HCT116 (cell line): ENCODE measurements at regions not wholly inside any gene's neighbourhood (a gene's known extent, or its start where the extent isn't known, plus 50 kb on each side); places are given as distances from the start of the nearest gene placed in this dataset.

ENCODE experiments used
- ATAC-seq: fragments of 200-7000 bp; cut with Tn5 transposase; 2 replicates; pipeline ENCODE4 v1.9.1; 2020; ENCODE audit warnings: mild to moderate bottlenecking, moderate library complexity
- BruUV-seq: library from RNA; stranded (reverse); fragments of 400-500 nt; replicated peaks from 2 replicates; lab custom pipeline; 2021; lab: Mats Ljungman, UMichigan
- CTCF ChIA-PET: fragments of 300-600 bp; sonication (Branson Sonifier 250); formaldehyde crosslinking; loops from one replicate; lab custom pipeline; 2021; ENCODE audit warnings: antibody characterized with exemption; lab: Charles Lee
- POLR2A ChIA-PET: fragments of 300-600, 350-600 bp; sonication (Branson Sonifier 250); formaldehyde crosslinking; loops from one replicate; lab custom pipeline; 2021; ENCODE audit warnings: antibody characterized with exemption; lab: Charles Lee
- RAD21 ChIA-PET, 2 experiments: fragments of 300-600 bp; sonication (Branson Sonifier 250); formaldehyde crosslinking; loops; one replicate each; lab custom pipeline; 2023; ENCODE audit warnings: low total read pairs in 2 of 2; ENCODE audit not compliant: uncharacterized antibody in 2 of 2, unreplicated experiment in 2 of 2, low non-redundant PET in 1 of 2; lab: Charles Lee
- DNase-seq: peaks from one replicate; pipeline ENCODE4 v3.0.0-alpha.2; 2010; ENCODE audit warnings: low read depth, low spot score
- H2AFZ ChIP-seq: fragments of 200-600 bp; shearing (Covaris generic), sonication (generic); 2 replicates; pipeline ENCODE4 v1.6.1; 2017; ENCODE audit warnings: low read depth, mixed run types, mixed read lengths, antibody characterized with exemption, low read length; ENCODE audit not compliant: poor library complexity, severe bottlenecking
- H3K27ac ChIP-seq: 2 replicates; pipeline ENCODE4 v1.5.1; 2012; ENCODE audit warnings: low read depth, low read length
- H3K27me3 ChIP-seq: fragments of 200-600 bp; sonication (generic); 2 replicates; pipeline ENCODE4 v1.6.1; 2016; ENCODE audit warnings: mixed run types, low read length, mixed read lengths; ENCODE audit not compliant: insufficient read depth
- H3K36me3 ChIP-seq, 2 experiments: fragments of 200-500 bp in 1 of 2; fragments of 200-600 bp in 1 of 2; sonication (Bioruptor generic) in 1 of 2; sonication (generic) in 1 of 2; 2 replicates each; pipeline versions ENCODE4 v1.5.1 to v1.6.1; 2014 to 2016; ENCODE audit warnings: low read length in 2 of 2, inconsistent platforms in 1 of 2, mixed read lengths in 1 of 2, mixed run types in 1 of 2; ENCODE audit not compliant: insufficient read depth in 2 of 2, control insufficient read depth in 1 of 2
- H3K4me1 ChIP-seq, 2 experiments: fragments of 200-600 bp in 1 of 2; sonication (generic) in 1 of 2; 2 replicates each; pipeline versions ENCODE4 v1.5.1 to v1.6.1; 2012 to 2017; ENCODE audit warnings: low read length in 2 of 2, inconsistent platforms in 1 of 2, mild to moderate bottlenecking in 1 of 2, mixed read lengths in 1 of 2, mixed run types in 1 of 2, moderate library complexity in 1 of 2; ENCODE audit not compliant: insufficient read depth in 2 of 2, control insufficient read depth in 1 of 2
- H3K4me2 ChIP-seq: fragments of 200-600 bp; sonication (generic); 2 replicates; pipeline ENCODE4 v1.6.1; 2017; ENCODE audit warnings: mixed run types, low read length, mixed read lengths
- H3K4me3 ChIP-seq, 2 experiments: fragments of 200-600 bp in 1 of 2; sonication (generic) in 1 of 2; replicated peaks in 1 of 2; 2 replicates each; pipeline ENCODE4 v1.5.1; 2011 to 2016; ENCODE audit warnings: low read length in 2 of 2, control low read depth in 1 of 2, low read depth in 1 of 2, mild to moderate bottlenecking in 1 of 2, mixed read lengths in 1 of 2, mixed run types in 1 of 2
- H3K79me2 ChIP-seq: fragments of 200-600 bp; sonication (generic); 2 replicates; pipeline ENCODE4 v1.6.1; 2017; ENCODE audit warnings: mild to moderate bottlenecking, mixed run types, low read length, moderate library complexity, mixed read lengths; ENCODE audit not compliant: insufficient read depth
- H3K9ac ChIP-seq: fragments of 200-600 bp; sonication (generic); 2 replicates; pipeline ENCODE4 v1.6.1; 2016; ENCODE audit warnings: low read length, mixed read lengths
- H3K9me2 ChIP-seq: fragments of 200-600 bp; sonication (generic), shearing (Covaris generic); 2 replicates; pipeline ENCODE4 v1.6.1; 2017; ENCODE audit warnings: mixed run types, mild to moderate bottlenecking, moderate library complexity; ENCODE audit not compliant: insufficient read depth
- H3K9me3 ChIP-seq, 2 experiments: fragments of 200-500 bp in 1 of 2; fragments of 200-600 bp in 1 of 2; sonication (Bioruptor generic) in 1 of 2; sonication (generic) in 1 of 2; 2 replicates each; pipeline ENCODE4 v1.6.1; 2014 to 2017; ENCODE audit warnings: low read length in 2 of 2, mixed read lengths in 2 of 2, inconsistent platforms in 1 of 2, low read depth in 1 of 2, mild to moderate bottlenecking in 1 of 2, mixed run types in 1 of 2, moderate library complexity in 1 of 2; ENCODE audit not compliant: control insufficient read depth in 1 of 2, insufficient read depth in 1 of 2
- H4K20me1 ChIP-seq: fragments of 200-600 bp; sonication (generic), shearing (Covaris generic); 2 replicates; pipeline ENCODE4 v1.6.1; 2017; ENCODE audit warnings: mixed run types, mild to moderate bottlenecking, moderate library complexity; ENCODE audit not compliant: insufficient read depth
- CBX3 ChIP-seq: IDR thresholded peaks from 2 replicates; pipeline ENCODE4 v1.6.1; 2012; ENCODE audit warnings: low read depth
- CEBPB ChIP-seq: IDR thresholded peaks from 2 replicates; pipeline ENCODE4 v1.6.1; 2012; ENCODE audit warnings: low read depth
- CTCF ChIP-seq, 3 experiments: fragments of 200-600 bp in 1 of 3; sonication (generic) in 1 of 3; IDR thresholded peaks in 2 of 3; conservative IDR thresholded peaks in 1 of 3; 2 replicates each; pipeline ENCODE4 v1.5.1; 2012 to 2017; ENCODE audit warnings: low read depth in 2 of 3, low read length in 2 of 3, antibody characterized with exemption in 1 of 3, borderline replicate concordance in 1 of 3, control low read depth in 1 of 3, mild to moderate bottlenecking in 1 of 3, mixed read lengths in 1 of 3, mixed run types in 1 of 3, moderate library complexity in 1 of 3; ENCODE audit not compliant: insufficient read depth in 1 of 3
- ELF1 ChIP-seq: IDR thresholded peaks from 2 replicates; pipeline ENCODE4 v1.6.1; 2012; ENCODE audit warnings: low read depth, borderline replicate concordance
- EZH2 ChIP-seq: fragments of 200-600 bp; sonication (generic); IDR thresholded peaks from 2 replicates; pipeline ENCODE4 v1.6.1; 2017; ENCODE audit warnings: antibody characterized with exemption, mixed run types
- POLR2A ChIP-seq: IDR thresholded peaks from 2 replicates; pipeline ENCODE4 v1.7.0; 2011; ENCODE audit warnings: borderline replicate concordance; ENCODE audit not compliant: insufficient read depth, insufficient read length; ENCODE audit errors: extremely low read depth
- REST ChIP-seq: IDR thresholded peaks from 2 replicates; pipeline ENCODE4 v1.6.1; 2012; ENCODE audit warnings: low read depth
- SIN3A ChIP-seq: IDR thresholded peaks from 2 replicates; pipeline ENCODE4 v1.6.1; 2012; ENCODE audit warnings: low read depth
- ZFX ChIP-seq: fragments of 450-650 bp; IDR thresholded peaks from 2 replicates; pipeline ENCODE4 v1.6.1; 2017
- intact Hi-C: fragments of 100-400 bp; cut with micrococcal nuclease; formaldehyde crosslinking; loops from 2 replicates; pipeline ENCODE4 v1.10.0; 2022

- ATAC-seq: no peak
- BruUV-seq: no TSS peak
- RAD21 ChIA-PET: no interaction called here
- Histone ChIP-seq H3K9ac (peak overlapping the region; percentile 71), H3K9me2 (no peaks in the 10 kb centered on the region), H3K27ac (peak overlapping the region; percentile 63), H3K79me2 (no peaks in the 10 kb centered on the region), H3K27me3 (no peaks in the 10 kb centered on the region), H2AFZ (peak overlapping the region; percentile 66), H3K4me2 (peak overlapping the region; percentile 95)
- TF ChIP-seq CEBPB (no peak), ELF1 (no peak), SIN3A (no peak)
- TF ChIP-seq, all 23 proteins: peak for 0
- Histone ChIP-seq H3K4me3 (peak overlapping the region; percentile 44 to 63), H3K36me3 (no peaks in the 10 kb centered on the region), H3K4me1 (peaks cover 7 to 33% of the 10 kb centered on the region in 2 experiments), H3K9me3 (no peaks in the 10 kb centered on the region), H4K20me1 (no peaks in the 10 kb centered on the region)
- POLR2A ChIA-PET: interaction anchor here (0.8 to 1.1 kb wide), 2 partner anchors 15 to 209 kb away, joined by 3 read pairs; partner anchors contain the start of gene ZXDC
- DNase-seq: no peak
- CTCF ChIA-PET: no interaction called here
- intact Hi-C loops: loop anchor here (2.0 kb wide), 1 partner anchor 90 kb away; the partner anchor contains the start of gene KLF15
Measured at GRCh38 chr3:126266850-126267168, 86.4 kb upstream of the ALDH1L1 start.

- H2AFZ ChIP-seq: peak overlapping the region; percentile 66
- peak overlapping the region; percentile 63; the same call in 1 of the 2 replicates for H3K27ac ChIP-seq
- TF ChIP-seq CBX3 (no peak), POLR2A (no peak), ZFX (no peak), CTCF (IDR thresholded peaks at IDR 0.05 in 2 of 3, conservative IDR thresholded peaks at IDR 0.05 in 1 of 3; ENCODE audit: borderline replicate concordance in 1 of 3, insufficient read depth in 1 of 3, low read depth in 2 of 3, low read length in 2 of 3) (no peak), EZH2 (no peak), REST (no peak)
- no peaks in the 10 kb centered on the region for H3K36me3 ChIP-seq
- no peaks in the 10 kb centered on the region for H3K9me3 ChIP-seq
- BruUV-seq: no TSS peak
- H3K9me2 ChIP-seq: no peaks in the 10 kb centered on the region
- no peaks in the 10 kb centered on the region for H4K20me1 ChIP-seq
- ChIA-PET CTCF (no interaction called here), RAD21 (no interaction called here), POLR2A (interaction anchor here (0.8 kb wide), 1 partner anchor 209 kb away, joined by 3 read pairs; the partner anchor contains the start of gene ZXDC)
- peak overlapping the region in 1 of 2 experiments; percentile 63; a peak in 2 of 4 replicates for H3K4me3 ChIP-seq
- no peaks in the 10 kb centered on the region for H3K27me3 ChIP-seq
- ATAC-seq (peak; percentile 45), DNase-seq (no peak)
- no peaks in the 10 kb centered on the region for H3K79me2 ChIP-seq
- peak overlapping the region; percentile 95 for H3K4me2 ChIP-seq
- peak overlapping the region; percentile 71 for H3K9ac ChIP-seq
- peaks cover 7 to 33% of the 10 kb centered on the region in 2 experiments for H3K4me1 ChIP-seq
- intact Hi-C loops: loop anchor here (2.0 kb wide), 1 partner anchor 90 kb away; the partner anchor contains the start of gene KLF15
Measured at GRCh38 chr3:126266291-126266840, 86.0 kb upstream of the ALDH1L1 start.
